ENCODE measurements at regions not wholly inside any gene's neighbourhood (a gene's known extent, or its start where the extent isn't known, plus 50 kb on each side); places are given as distances from the start of the nearest gene placed in this dataset.

DNA sequence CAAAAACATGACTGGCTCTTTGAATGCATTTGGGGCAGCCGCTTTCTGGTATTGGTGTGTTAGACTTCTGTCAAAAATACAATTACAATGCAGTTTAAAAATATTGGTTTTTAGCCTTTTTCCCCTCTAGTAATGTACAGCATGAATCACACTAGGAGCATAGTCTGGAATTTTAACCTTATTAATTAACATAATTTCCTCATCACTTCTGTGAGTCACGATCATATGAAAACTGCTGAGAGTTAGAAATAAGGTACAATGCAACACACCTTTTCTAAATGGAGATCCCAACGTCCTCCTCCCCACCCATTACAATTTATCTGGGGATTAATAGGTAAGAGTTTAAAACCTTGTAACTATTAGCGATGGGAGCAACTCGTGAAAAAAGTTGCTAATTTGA is 297.1 kb upstream of the RIMS1 start:
- Histone ChIP-seq H3K27ac (no peak overlapping the region), H3K9me3 (no peaks in the 10 kb centered on the region), H3K36me3 (ENCODE audit: low read depth, missing control alignments) (no peaks in the 10 kb centered on the region), H3K4me3 (no peak overlapping the region), H3K27me3 (no peaks in the 10 kb centered on the region), H3K4me1 (no peaks in the 10 kb centered on the region)
- WGBS, 2 donors: 63 to 66% methylated on average over 5 of the region's 5 CpGs
- intact Hi-C loops (cut with DNase I; ENCODE audit: low total_unique reads): no loop called here
- no peak for DNase-seq
- TF ChIP-seq, protein P1, sequence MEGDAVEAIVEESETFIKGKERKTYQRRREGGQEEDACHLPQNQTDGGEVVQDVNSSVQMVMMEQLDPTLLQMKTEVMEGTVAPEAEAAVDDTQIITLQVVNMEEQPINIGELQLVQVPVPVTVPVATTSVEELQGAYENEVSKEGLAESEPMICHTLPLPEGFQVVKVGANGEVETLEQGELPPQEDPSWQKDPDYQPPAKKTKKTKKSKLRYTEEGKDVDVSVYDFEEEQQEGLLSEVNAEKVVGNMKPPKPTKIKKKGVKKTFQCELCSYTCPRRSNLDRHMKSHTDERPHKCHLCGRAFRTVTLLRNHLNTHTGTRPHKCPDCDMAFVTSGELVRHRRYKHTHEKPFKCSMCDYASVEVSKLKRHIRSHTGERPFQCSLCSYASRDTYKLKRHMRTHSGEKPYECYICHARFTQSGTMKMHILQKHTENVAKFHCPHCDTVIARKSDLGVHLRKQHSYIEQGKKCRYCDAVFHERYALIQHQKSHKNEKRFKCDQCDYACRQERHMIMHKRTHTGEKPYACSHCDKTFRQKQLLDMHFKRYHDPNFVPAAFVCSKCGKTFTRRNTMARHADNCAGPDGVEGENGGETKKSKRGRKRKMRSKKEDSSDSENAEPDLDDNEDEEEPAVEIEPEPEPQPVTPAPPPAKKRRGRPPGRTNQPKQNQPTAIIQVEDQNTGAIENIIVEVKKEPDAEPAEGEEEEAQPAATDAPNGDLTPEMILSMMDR (IDR thresholded peaks at IDR 0.05): no peak
- no peak for TF ChIP-seq POLR2A (IDR thresholded peaks at IDR 0.05)

DNA sequence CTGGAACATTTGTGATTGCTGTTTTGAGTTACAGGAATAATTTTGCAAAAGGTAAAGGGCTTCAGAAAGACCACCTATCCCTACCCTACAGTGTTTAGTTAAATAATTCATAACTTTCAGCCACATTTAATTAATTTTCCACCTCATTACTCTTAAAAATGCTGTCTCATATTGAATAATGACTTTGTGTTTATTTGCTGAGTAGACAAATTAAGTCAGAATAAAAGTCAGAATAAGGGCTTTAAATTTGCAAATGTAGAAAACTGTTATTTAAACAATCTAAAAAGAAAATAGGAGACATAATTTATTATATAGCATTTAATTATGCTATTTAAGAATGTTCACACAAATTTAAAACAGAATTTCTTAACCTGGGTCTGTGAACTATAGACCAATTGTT is 293.7 kb upstream of the RIMS1 start:
- no peaks in the 10 kb centered on the region for H3K9me3 ChIP-seq

DNA sequence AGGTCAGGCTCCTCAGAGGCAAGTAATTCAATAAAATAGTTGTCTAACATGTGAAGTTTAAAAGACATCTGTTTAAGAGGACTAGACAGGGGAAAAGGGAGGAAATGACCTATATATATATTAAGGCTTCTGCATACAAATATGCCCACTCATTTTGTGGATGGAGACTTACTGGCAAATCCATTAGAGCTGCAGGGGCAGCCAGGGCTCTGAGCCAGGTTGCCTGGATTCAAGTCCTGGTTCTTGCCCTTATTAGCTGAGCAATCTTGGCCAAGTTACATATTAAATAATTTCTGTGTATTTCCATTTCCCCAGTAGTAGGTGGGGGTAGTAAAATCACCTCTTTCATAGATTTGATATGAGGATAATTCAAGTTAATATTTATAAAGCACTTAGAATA is 287.0 kb upstream of the RIMS1 start:
- DNase-seq: no peak
- H3K4me1 ChIP-seq: no peaks in the 10 kb centered on the region
- H3K4me3 ChIP-seq: no peak overlapping the region
- no peaks in the 10 kb centered on the region for H3K9me3 ChIP-seq
- TF ChIP-seq, protein P1 (IDR thresholded peaks at IDR 0.05): no peak
- H3K27me3 ChIP-seq: no peaks in the 10 kb centered on the region
- H3K27ac ChIP-seq: no peak overlapping the region
- intact Hi-C loops (cut with DNase I; ENCODE audit: low total_unique reads): no loop called here
- no peaks in the 10 kb centered on the region for H3K36me3 ChIP-seq (ENCODE audit: low read depth, missing control alignments)

More for the DNA sequence above, 293.7 kb upstream of the RIMS1 start:
- TF ChIP-seq, protein P1 (IDR thresholded peaks at IDR 0.05): no peak
- no peak for TF ChIP-seq POLR2A (IDR thresholded peaks at IDR 0.05)
- H3K4me3 ChIP-seq: no peak overlapping the region
- intact Hi-C loops (cut with DNase I; ENCODE audit: low total_unique reads): no loop called here
- no peaks in the 10 kb centered on the region for H3K27me3 ChIP-seq
- no peaks in the 10 kb centered on the region for H3K4me1 ChIP-seq
- H3K36me3 ChIP-seq (ENCODE audit: low read depth, missing control alignments): no peaks in the 10 kb centered on the region
- H3K27ac ChIP-seq: no peak overlapping the region
- no peak for DNase-seq

DNA sequence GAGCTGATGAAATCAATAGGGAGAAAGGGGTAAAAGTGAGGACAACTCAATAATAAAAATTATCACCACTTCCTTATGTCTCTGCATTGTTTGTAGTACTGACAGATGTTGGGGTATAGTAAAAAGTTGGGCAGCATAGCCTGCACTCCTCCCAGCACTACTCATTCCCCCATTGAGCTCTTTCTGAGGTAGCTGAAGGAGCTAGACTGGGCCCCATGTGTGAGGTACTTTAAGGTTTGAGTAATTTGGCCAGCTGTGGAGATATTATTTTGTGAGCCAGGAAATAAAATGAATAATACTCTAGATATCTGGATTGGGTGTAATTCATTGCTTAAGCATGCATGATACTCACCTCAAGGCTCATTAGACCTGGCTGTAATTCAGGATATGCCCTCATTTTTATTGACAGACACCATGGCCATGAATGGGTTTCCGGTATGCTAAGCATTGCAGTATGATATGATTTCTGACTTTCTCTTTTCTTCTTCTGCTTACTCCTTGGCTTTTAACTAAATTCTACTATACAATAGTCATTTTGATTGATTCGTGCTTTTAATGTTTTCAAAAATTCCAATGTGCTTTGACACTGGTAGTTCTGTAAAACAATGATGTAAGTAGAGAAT is 283.9 kb upstream of the RIMS1 start:
- H3K9me3 ChIP-seq: no peaks in the 10 kb centered on the region
- intact Hi-C loops (cut with DNase I; ENCODE audit: low total_unique reads): no loop called here
- no peak for DNase-seq
- WGBS, 2 donors: 84 to 89% methylated on average over 2 of the region's 2 CpGs
- no peaks in the 10 kb centered on the region for H3K36me3 ChIP-seq (ENCODE audit: low read depth, missing control alignments)
- no peak overlapping the region for H3K4me3 ChIP-seq
- no peaks in the 10 kb centered on the region for H3K4me1 ChIP-seq
- H3K27ac ChIP-seq: no peak overlapping the region
- H3K27me3 ChIP-seq: no peaks in the 10 kb centered on the region
- TF ChIP-seq, protein P1 (IDR thresholded peaks at IDR 0.05): no peak
- TF ChIP-seq POLR2A (IDR thresholded peaks at IDR 0.05): no peak

DNA sequence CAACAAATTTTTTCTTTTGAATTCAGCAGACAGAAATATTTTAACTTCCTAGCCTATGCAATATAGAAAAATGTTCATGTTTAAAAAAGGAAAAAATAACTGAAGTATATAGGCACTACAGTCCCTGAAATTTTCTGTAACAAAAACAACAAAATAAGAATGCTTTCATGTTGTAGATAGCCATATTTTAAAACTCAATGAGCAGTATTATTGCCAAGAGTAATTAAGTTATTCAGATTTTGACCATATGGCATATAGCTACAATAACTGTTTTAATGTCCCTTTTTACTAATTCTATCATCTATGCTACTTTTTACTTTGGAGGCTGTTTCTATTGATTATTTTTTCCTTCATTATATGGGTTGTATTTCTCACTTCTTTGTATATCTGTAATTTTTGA is 283.3 kb upstream of the RIMS1 start:
- Histone ChIP-seq H3K9me3 (no peaks in the 10 kb centered on the region), H3K36me3 (ENCODE audit: low read depth, missing control alignments) (no peaks in the 10 kb centered on the region), H3K4me1 (no peaks in the 10 kb centered on the region), H3K27ac (no peak overlapping the region), H3K4me3 (no peak overlapping the region), H3K27me3 (no peaks in the 10 kb centered on the region)
- TF ChIP-seq, protein P1 (IDR thresholded peaks at IDR 0.05): no peak
- TF ChIP-seq POLR2A (IDR thresholded peaks at IDR 0.05): no peak
- intact Hi-C loops (cut with DNase I; ENCODE audit: low total_unique reads): no loop called here
- no peak for DNase-seq

Measured in testis (tissue), 2 donors.